Sigmoid colon (tissue), 6 donors: ENCODE measurements at regions not wholly inside any gene's neighbourhood (a gene's known extent, or its start where the extent isn't known, plus 50 kb on each side); places are given as distances from the start of the nearest gene placed in this dataset.

Experiments
- DNase-seq: peaks from one replicate; pipeline ENCODE4 v3.0.0-alpha.2; 2019
- H3K27ac ChIP-seq, 4 donors: fragments of 200-600 bp; sonication (generic); one replicate each; pipeline ENCODE4 v1.5.1; 2016 to 2019; ENCODE audit warnings: mild to moderate bottlenecking in 1 of 4
- H3K27me3 ChIP-seq, 3 donors: fragments of 200-600 bp; sonication (generic); one replicate each; pipeline ENCODE4 v1.5.1; 2019; ENCODE audit warnings: mild to moderate bottlenecking in 1 of 3
- H3K36me3 ChIP-seq, 4 donors: fragments of 200-600 bp; sonication (generic); one replicate each; pipeline ENCODE4 v1.5.1; 2016 to 2019
- H3K4me1 ChIP-seq, 4 donors: fragments of 200-600 bp; sonication (generic); one replicate each; pipeline ENCODE4 v1.5.1; 2017 to 2019
- H3K4me3 ChIP-seq, 4 donors: fragments of 200-600 bp; sonication (generic); one replicate each; pipeline ENCODE4 v1.5.1; 2017 to 2019; ENCODE audit warnings: mild to moderate bottlenecking in 2 of 4, moderate library complexity in 1 of 4
- H3K9me3 ChIP-seq, 4 donors: fragments of 200-600 bp in 3 of 4; sonication (generic) in 3 of 4; one replicate each; pipeline versions ENCODE4 v1.5.1 to v1.6.1; 2013 to 2019
- CTCF ChIP-seq, 4 experiments: fragments of 450-650 bp in 3 of 4; fragments of 200-600 bp in 1 of 4; IDR thresholded peaks; one replicate each; pipeline ENCODE4 v1.5.1; 2016 to 2019; ENCODE audit warnings: antibody characterized with exemption in 4 of 4, mild to moderate bottlenecking in 3 of 4, moderate library complexity in 2 of 4
- EP300 ChIP-seq, 4 donors: sonication (generic); formaldehyde crosslinking; IDR thresholded peaks; one replicate each; pipeline ENCODE4 v1.6.1; 2017; ENCODE audit warnings: antibody characterized with exemption in 4 of 4
- POLR2A ChIP-seq, 2 donors: fragments of 450-650 bp; IDR thresholded peaks; one replicate each; pipeline ENCODE4 v1.6.1; 2016; ENCODE audit warnings: antibody characterized with exemption in 2 of 2, mild to moderate bottlenecking in 2 of 2, moderate library complexity in 2 of 2
- POLR2AphosphoS5 ChIP-seq, 4 donors: sonication (generic); formaldehyde crosslinking; IDR thresholded peaks; one replicate each; pipeline ENCODE4 v1.6.1; 2017; ENCODE audit warnings: antibody characterized with exemption in 4 of 4
- WGBS, 2 donors: extraction: QIAGEN DNeasy Blood & Tissue Kit; methylation state at CpG; one replicate each; pipeline ENCODE4 v1.1.7; 2013; 5-methylcytosine and 5-hydroxymethylcytosine counted together
- intact Hi-C: fragments of 100-400 bp; cut with DNase I; formaldehyde crosslinking; loops from one replicate; pipeline ENCODE4 v1.15.1; 2023
- donor health status: healthy with polysubstance abuse.
- donor health status: healthy.

DNA sequence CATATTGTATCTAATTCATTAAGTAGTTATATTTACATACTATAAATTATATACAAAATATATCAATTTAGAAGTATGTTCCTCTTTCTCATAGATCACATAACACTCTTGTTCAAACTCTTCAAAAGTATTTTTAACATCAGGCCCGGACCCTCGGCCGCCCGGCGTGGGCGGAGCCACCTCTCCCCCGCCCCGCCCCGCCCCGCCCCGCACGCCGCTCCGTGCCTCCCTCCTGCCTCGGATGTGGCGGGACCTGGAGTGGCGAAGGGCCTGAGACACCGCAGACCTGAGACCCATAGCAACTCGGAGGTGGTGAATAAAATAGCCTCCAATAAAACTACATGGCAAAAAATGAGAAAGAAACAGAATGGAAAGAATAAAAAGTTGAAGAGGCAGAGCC lies 105.9 kb upstream of the BDNF start:
- no peak overlapping the region for H3K27ac ChIP-seq
- no peaks in the 10 kb centered on the region for H3K9me3 ChIP-seq
- no peaks in the 10 kb centered on the region for H3K36me3 ChIP-seq
- H3K4me3 ChIP-seq, result no peak overlapping the region
- no peak for DNase-seq
- intact Hi-C loops, result no loop called here
- no peaks in the 10 kb centered on the region for H3K4me1 ChIP-seq
- H3K27me3 ChIP-seq, result no peaks in the 10 kb centered on the region
- TF ChIP-seq EP300 (IDR thresholded peaks at IDR 0.05), result no peak
- TF ChIP-seq POLR2A (IDR thresholded peaks at IDR 0.05), result no peak
- TF ChIP-seq CTCF (IDR thresholded peaks at IDR 0.05), result no peak
- no peak for TF ChIP-seq POLR2AphosphoS5 (IDR thresholded peaks at IDR 0.05)
- WGBS, 2 donors, result 62 to 66% methylated on average over 19 of the region's 19 CpGs

DNA sequence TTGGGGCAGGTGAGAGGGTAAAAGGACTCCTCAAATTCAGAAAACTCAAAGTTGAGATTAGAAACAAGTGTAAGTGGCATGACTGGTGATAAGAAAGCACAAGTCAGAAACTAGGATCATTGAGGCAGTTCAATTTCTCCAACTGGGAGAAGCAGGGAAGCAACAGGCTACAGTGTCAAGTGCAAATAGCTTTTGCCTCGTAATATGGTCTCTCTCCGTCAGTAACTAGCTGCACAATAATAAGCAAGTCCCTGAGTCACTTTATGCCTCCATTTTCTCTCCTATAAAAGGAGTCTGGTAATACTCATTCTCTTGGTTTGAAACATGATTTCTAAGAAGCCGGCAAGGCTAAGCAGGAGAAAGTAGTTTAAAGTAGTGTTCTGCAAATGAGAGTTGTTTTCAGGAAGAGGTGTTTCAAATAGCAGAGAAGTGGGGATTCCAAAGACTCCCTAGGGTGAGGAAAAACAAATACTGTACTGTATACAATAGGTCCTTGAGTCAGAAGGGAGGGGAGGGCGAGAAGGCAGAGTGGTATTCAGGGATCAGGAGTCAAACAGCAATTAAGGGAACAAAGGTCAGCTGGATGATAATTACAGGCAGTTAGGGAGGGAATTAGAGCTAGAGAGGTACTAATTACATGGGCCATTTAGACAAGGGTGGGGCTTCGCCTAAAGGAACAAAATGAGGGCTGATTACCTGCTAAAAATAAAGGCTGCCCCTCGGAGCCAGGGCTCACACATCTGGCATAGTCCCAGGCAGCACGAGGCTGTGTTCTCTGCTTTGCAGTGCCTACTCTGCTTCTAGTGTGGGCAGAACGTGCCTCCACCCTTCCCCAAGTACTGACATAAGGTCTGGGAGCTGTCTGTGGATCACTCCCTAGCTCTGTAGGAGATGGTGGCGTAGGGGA lies 96.0 kb upstream of the BDNF start:
- H3K27ac ChIP-seq, result no peak overlapping the region
- no peaks in the 10 kb centered on the region for H3K36me3 ChIP-seq
- intact Hi-C loops, result no loop called here
- TF ChIP-seq POLR2AphosphoS5 (IDR thresholded peaks at IDR 0.05) (no peak), CTCF (IDR thresholded peaks at IDR 0.05) (no peak), EP300 (IDR thresholded peaks at IDR 0.05) (no peak), POLR2A (IDR thresholded peaks at IDR 0.05) (no peak)
- no peaks in the 10 kb centered on the region for H3K9me3 ChIP-seq
- 2 to 14% methylated on average over 9 of the region's 9 CpGs for WGBS, 2 donors
- H3K27me3 ChIP-seq, result no peaks in the 10 kb centered on the region
- no peak overlapping the region for H3K4me3 ChIP-seq
- no peaks in the 10 kb centered on the region for H3K4me1 ChIP-seq
- no peak for DNase-seq

DNA sequence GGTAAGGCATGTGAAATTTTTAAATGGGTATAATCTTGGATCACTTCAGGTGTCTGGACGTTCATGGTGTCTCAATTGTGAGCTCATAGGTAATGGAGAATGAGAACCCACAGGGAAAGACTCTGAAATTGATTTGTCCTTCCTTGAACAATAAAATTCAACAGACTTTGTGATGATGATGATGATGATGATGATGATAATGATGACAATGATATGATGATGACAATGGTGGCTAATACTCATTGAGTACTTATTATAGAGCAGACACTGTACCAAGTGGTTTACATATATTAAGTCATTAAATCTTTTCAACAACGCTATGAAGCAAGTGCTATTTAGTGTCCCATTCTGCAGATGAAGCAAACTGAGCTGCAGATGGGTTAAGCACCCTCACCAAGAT lies 86.6 kb upstream of the BDNF start:
- H3K4me3 ChIP-seq, result no peak overlapping the region
- no peak for DNase-seq
- H3K36me3 ChIP-seq, result no peaks in the 10 kb centered on the region
- H3K9me3 ChIP-seq, result no peaks in the 10 kb centered on the region
- no peak overlapping the region for H3K27ac ChIP-seq
- no peaks in the 10 kb centered on the region for H3K27me3 ChIP-seq
- 80 to 82% methylated on average over 2 of the region's 2 CpGs for WGBS, 2 donors
- intact Hi-C loops, result no loop called here
- H3K4me1 ChIP-seq, result no peaks in the 10 kb centered on the region
- TF ChIP-seq POLR2AphosphoS5 (IDR thresholded peaks at IDR 0.05), result no peak
- TF ChIP-seq EP300 (IDR thresholded peaks at IDR 0.05), result no peak
- TF ChIP-seq POLR2A (IDR thresholded peaks at IDR 0.05), result no peak

DNA sequence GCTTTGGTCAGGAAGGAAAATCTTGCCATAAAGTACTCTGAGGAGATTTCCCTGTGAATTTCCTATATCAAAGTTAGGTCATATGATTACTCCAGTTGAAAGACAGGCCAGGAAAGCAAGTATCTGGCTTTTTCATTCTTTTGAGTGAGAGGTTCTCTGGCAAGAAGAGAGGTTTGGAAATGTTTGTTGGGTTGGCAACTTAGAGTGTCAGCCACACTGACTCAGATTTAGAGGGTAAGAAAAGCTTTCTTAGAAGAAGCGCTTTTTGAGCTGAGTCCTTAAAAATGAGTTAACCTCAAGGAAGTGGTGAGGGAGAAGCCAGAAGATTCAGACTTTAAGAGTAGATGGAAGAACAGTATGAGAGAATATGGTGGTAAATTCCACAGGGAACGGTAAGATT lies 86.1 kb upstream of the BDNF start:
- no peak overlapping the region for H3K4me3 ChIP-seq
- H3K36me3 ChIP-seq, result no peaks in the 10 kb centered on the region
- DNase-seq, result no peak
- H3K4me1 ChIP-seq, result no peaks in the 10 kb centered on the region
- no peak overlapping the region for H3K27ac ChIP-seq
- no peak for TF ChIP-seq CTCF (IDR thresholded peaks at IDR 0.05)
- no peak for TF ChIP-seq POLR2A (IDR thresholded peaks at IDR 0.05)
- no peak for TF ChIP-seq POLR2AphosphoS5 (IDR thresholded peaks at IDR 0.05)
- no peak for TF ChIP-seq EP300 (IDR thresholded peaks at IDR 0.05)
- no peaks in the 10 kb centered on the region for H3K9me3 ChIP-seq
- WGBS, 2 donors, result 90 to 96% methylated on average over 2 of the region's 2 CpGs
- intact Hi-C loops, result no loop called here
- H3K27me3 ChIP-seq, result no peaks in the 10 kb centered on the region

GRCh38 chr11:27783701-27784355 lies 83.6 kb upstream of the BDNF start:
- intact Hi-C loops, result no loop called here
- Histone ChIP-seq H3K9me3 (no peaks in the 10 kb centered on the region), H3K4me1 (no peaks in the 10 kb centered on the region), H3K36me3 (no peaks in the 10 kb centered on the region), H3K27me3 (no peaks in the 10 kb centered on the region), H3K4me3 (no peak overlapping the region), H3K27ac (no peak overlapping the region)
- 72 to 86% methylated on average over 5 of the region's 5 CpGs for WGBS, 2 donors
- no peak for DNase-seq
- TF ChIP-seq POLR2AphosphoS5 (IDR thresholded peaks at IDR 0.05) (no peak), CTCF (IDR thresholded peaks at IDR 0.05) (no peak), POLR2A (IDR thresholded peaks at IDR 0.05) (no peak), EP300 (IDR thresholded peaks at IDR 0.05) (no peak)
